ENCODE measurements at regions not wholly inside any gene's neighbourhood (a gene's known extent, or its start where the extent isn't known, plus 50 kb on each side); places are given as distances from the start of the nearest gene placed in this dataset.

GRCh38 chr15:91692596-91692995 lies 160.9 kb upstream of the SLCO3A1 start:
- no peak for DNase-seq

- DNase-seq, result no peak
These were observed 159.2 kb upstream of the SLCO3A1 start for GRCh38 chr15:91694131-91694830.

GRCh38 chr15:91694831-91695210 lies 158.7 kb upstream of the SLCO3A1 start:
- no peak for DNase-seq

GRCh38 chr15:91695799-91696198 lies 157.7 kb upstream of the SLCO3A1 start:
- DNase-seq, result no peak

- no peak for DNase-seq
These were observed 156.5 kb upstream of the SLCO3A1 start for GRCh38 chr15:91696981-91697380.

DNA sequence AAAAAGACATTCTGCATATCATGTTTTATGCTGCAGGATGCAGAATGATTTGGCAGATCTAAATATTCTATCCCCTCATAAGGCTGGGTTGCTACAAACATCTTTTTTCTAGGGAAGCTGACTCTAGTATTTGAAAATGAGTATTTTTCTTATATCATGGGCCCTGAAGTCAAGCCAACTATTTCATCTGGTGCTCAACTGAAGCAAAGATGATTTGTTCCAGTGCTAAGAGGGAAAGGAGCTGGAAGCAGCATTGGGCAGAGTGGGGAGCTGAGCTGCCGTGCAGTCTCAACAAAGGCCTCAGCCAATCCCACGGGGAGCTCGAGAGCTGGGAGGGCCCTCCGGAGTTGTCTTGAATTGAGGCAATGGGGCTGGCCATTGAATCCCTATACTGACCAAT lies 155.3 kb upstream of the SLCO3A1 start:
- no peak for DNase-seq

DNA sequence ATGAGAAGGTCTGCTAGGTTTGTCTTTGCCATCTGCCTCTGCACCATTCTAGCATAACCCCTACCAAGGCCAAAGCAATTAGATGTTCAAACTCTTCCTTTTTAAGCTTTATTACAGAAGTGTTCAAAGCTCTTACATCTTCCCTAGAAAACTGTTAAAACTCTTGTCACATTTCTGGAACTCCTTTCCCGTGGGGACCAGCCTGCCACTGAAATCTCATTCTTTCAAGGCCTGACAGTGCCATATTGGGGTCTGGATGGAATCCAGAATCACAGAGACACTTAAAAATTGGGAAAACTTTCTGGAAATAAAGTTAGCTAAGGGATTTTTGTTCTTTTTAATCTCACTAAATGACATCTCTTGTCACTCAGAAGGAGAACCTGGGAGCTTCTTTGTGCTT lies 153.8 kb upstream of the SLCO3A1 start:
- DNase-seq, result no peak

DNA sequence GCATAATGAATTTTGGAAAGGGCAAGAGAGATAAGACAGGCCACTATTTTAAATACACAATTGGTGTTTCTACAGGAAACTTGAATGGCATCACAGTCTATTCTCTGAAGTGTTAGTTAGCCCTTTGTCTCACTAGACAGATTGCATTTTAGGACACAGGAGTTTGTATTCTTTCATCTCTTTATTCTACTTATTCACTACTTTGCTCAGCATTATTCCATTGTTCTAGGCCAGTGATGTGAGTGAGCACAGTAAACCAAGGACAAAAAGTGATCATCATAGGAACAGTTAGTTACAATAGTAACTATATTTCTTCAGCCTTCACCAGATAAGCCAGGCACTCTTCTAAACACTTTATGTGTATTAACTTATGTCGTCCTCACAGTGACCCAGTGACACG lies 150.2 kb upstream of the SLCO3A1 start:
- DNase-seq, result no peak

GRCh38 chr15:91704343-91704742 lies 149.2 kb upstream of the SLCO3A1 start:
- no peak for DNase-seq

- peak; percentile 61 for DNase-seq
These were observed 147.0 kb upstream of the SLCO3A1 start for GRCh38 chr15:91706322-91707032.

- no peak for DNase-seq
These were observed 143.3 kb upstream of the SLCO3A1 start for GRCh38 chr15:91710080-91710698.

GRCh38 chr15:91711384-91712033 lies 142.0 kb upstream of the SLCO3A1 start:
- no peak for DNase-seq

GRCh38 chr15:91712286-91712685 lies 141.2 kb upstream of the SLCO3A1 start:
- DNase-seq, result no peak

DNA sequence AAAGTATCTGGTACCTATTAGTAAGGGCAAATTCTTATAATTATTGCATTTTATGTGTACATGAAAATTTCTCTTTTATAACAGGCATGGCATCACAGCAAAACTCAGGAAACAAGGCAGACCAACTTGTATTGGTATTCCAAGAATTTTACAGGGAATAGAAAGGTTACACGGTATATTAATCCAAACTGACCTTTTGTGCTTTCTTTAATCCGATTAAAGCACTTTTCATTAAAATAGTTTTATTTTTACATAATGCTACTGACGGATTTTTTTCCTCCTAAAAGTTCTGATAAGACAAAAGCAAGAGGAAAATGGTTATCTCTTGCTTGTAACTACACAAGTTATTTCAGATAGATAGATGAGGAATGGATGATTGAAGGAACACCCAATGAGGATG lies 137.0 kb upstream of the SLCO3A1 start:
- DNase-seq, result no peak

DNA sequence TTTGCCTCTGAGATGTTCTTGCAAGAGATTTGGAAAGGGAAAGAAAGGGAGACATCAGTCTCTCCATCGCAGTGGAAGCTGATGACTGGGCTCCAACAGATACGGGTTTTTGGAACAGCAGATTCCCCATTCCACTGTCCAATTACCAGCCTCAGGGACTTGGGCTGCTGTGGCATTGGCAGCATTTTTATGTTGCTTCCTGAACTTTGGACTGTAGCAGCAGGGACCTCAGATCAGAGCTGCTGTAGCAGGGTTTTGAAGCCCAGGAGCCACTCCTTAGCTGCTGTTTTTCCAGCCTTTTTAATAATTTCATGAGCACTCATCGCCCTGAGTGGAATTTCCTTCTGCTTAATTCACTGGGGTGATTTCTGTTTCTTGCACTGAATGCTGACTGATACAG lies 135.7 kb upstream of the SLCO3A1 start:
- DNase-seq, result no peak

DNA sequence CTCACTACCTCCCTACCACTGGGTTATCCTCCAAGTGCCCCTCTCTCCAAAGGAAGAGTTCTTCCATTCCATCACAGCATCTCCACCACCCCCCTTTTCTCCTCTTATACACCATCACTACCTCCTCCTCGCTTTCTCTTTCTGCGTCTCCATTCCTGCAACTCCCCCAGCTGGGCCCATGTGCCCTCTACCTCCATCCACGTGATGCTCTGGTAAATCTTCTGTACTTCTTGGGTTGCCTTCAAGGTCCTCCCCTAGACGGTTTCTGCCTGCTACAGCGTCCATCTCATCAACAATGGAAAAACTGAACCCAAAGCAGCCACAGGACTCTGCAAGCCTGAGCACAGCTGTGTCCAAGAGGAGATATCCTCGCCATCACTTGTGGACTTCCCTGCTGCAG lies 129.5 kb upstream of the SLCO3A1 start:
- DNase-seq, result no peak

GRCh38 chr15:91733661-91734060 lies 119.8 kb upstream of the SLCO3A1 start:
- DNase-seq, result no peak

GRCh38 chr15:91737151-91737818 lies 116.2 kb upstream of the SLCO3A1 start:
- DNase-seq, result no peak

GRCh38 chr15:91741986-91742385 lies 111.5 kb upstream of the SLCO3A1 start:
- no peak for DNase-seq

GRCh38 chr15:91751611-91752010 lies 101.9 kb upstream of the SLCO3A1 start:
- no peak for DNase-seq

- DNase-seq, result no peak
These were observed 101.3 kb upstream of the SLCO3A1 start for GRCh38 chr15:91752081-91752785.

DNA sequence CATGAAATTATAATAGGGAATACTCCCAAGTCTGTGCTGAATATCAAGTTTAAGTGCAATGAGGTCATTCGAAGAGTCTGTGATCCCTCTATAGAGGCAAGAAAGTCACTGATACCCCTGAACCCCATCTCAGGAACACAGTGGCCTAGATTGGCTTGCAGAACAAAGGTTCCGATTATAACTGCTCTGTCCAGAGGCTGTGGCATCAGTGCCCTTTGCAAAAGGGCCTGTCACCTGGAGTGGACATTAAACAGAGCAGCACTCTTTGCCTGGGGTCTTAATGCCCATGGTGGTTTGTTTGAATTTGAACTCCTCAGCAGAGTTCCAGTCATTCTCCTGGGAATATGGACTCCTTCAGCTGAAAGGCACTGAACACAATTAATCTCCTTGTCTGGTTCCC lies 93.9 kb upstream of the SLCO3A1 start:
- no peak for DNase-seq

- no peak for DNase-seq
These were observed 87.8 kb upstream of the SLCO3A1 start for GRCh38 chr15:91765660-91766059.
